HEK293 (cell line): ENCODE measurements at regions not wholly inside any gene's neighbourhood (a gene's known extent, or its start where the extent isn't known, plus 50 kb on each side); places are given as distances from the start of the nearest gene placed in this dataset.
"Not testable (repeated sequence)": the region's sequence is repeated elsewhere in the genome, so short reads cannot be mapped to it uniquely, and the experiment has no call there.

ENCODE experiments used
- CTCF ChIA-PET: fragments of 350-600 bp; formaldehyde crosslinking; extraction: SDS; loops from one replicate; lab custom pipeline; 2021; ENCODE audit warnings: antibody characterized with exemption; lab: Yijun Ruan, JAX
- POLR2A ChIA-PET: fragments of 300-600 bp; formaldehyde crosslinking; extraction: SDS; loops from one replicate; lab custom pipeline; 2020; ENCODE audit warnings: antibody characterized with exemption, inconsistent platforms; lab: Yijun Ruan, JAX
- H3K27ac ChIP-seq: fragments of 200-500 bp; sonication (Bioruptor generic); 2 replicates; pipeline ENCODE4 v1.5.1; 2014; ENCODE audit warnings: low read depth, low read length, control low read depth, inconsistent platforms; ENCODE audit errors: extremely low read depth
- H3K36me3 ChIP-seq, 2 experiments: fragments of 200-500 bp in 1 of 2; sonication (Bioruptor generic) in 1 of 2; 1 replicate in 1 of 2; 2 replicates in 1 of 2; pipeline ENCODE4 v1.5.1; 2014 to 2017; ENCODE audit warnings: inconsistent platforms in 2 of 2, low read length in 2 of 2; ENCODE audit not compliant: control insufficient read depth in 2 of 2, insufficient read depth in 1 of 2
- H3K4me1 ChIP-seq: fragments of 200-500 bp; sonication (Bioruptor generic); 2 replicates; pipeline ENCODE4 v1.5.1; 2014; ENCODE audit warnings: mild to moderate bottlenecking, low read length, inconsistent platforms; ENCODE audit not compliant: control insufficient read depth, insufficient read depth
- H3K4me3 ChIP-seq: 2 replicates; pipeline ENCODE4 v1.5.1; 2011; ENCODE audit warnings: low read depth, mild to moderate bottlenecking, control low read depth, low read length, moderate library complexity
- H3K9me3 ChIP-seq: fragments of 200-500 bp; sonication (Bioruptor generic); 2 replicates; pipeline ENCODE4 v1.5.1; 2014; ENCODE audit warnings: low read depth, low read length, inconsistent platforms; ENCODE audit not compliant: control insufficient read depth, insufficient read depth
- CTCF ChIP-seq: fragments of 450-650 bp; formaldehyde crosslinking; IDR thresholded peaks from 2 replicates; pipeline ENCODE4 v1.5.1; 2016; ENCODE audit warnings: missing biosample characterization, missing genetic modification characterization
- GFI1B ChIP-seq: fragments of 450-650 bp; formaldehyde crosslinking; IDR thresholded peaks from 2 replicates; pipeline ENCODE4 v1.5.1; 2016; ENCODE audit warnings: missing biosample characterization, missing genetic modification characterization
- GLI2 ChIP-seq: fragments of 450-650 bp; formaldehyde crosslinking; IDR thresholded peaks from 2 replicates; pipeline ENCODE4; 2017; ENCODE audit warnings: missing biosample characterization, missing genetic modification characterization, low read depth, borderline replicate concordance
- HOXD13 ChIP-seq: sonication (generic); formaldehyde crosslinking; IDR thresholded peaks from 2 replicates; pipeline ENCODE4 v1.8.0; 2022; ENCODE audit warnings: missing genetic modification reagents, borderline replicate concordance
- RBAK ChIP-seq: fragments of 450-650 bp; formaldehyde crosslinking; IDR thresholded peaks from 2 replicates; pipeline ENCODE4 v1.5.1; 2016; ENCODE audit warnings: missing biosample characterization, missing genetic modification characterization
- REPIN1 ChIP-seq: fragments of 450-650 bp; formaldehyde crosslinking; IDR thresholded peaks from 2 replicates; pipeline ENCODE4 v1.5.1; 2017; ENCODE audit warnings: missing biosample characterization, missing genetic modification characterization, low read depth
- TRIM28 ChIP-seq: IDR thresholded peaks from 2 replicates; pipeline ENCODE4 v1.6.1; 2011; ENCODE audit warnings: low read length, control low read depth, borderline replicate concordance
- ZBTB1 ChIP-seq: fragments of 450-650 bp; formaldehyde crosslinking; IDR thresholded peaks from 2 replicates; pipeline ENCODE4 v1.5.1; 2016; ENCODE audit warnings: missing biosample characterization, missing genetic modification characterization
- ZFP37 ChIP-seq: fragments of 450-650 bp; formaldehyde crosslinking; IDR thresholded peaks from 2 replicates; pipeline ENCODE4 v1.5.1; 2016; ENCODE audit warnings: missing biosample characterization, missing genetic modification characterization
- ZNF140 ChIP-seq: fragments of 450-650 bp; formaldehyde crosslinking; IDR thresholded peaks from 2 replicates; pipeline ENCODE4 v1.5.1; 2016; ENCODE audit warnings: missing biosample characterization, missing genetic modification characterization
- ZNF16 ChIP-seq: fragments of 450-650 bp; formaldehyde crosslinking; IDR thresholded peaks from 2 replicates; pipeline ENCODE4 v1.5.1; 2016; ENCODE audit warnings: low read depth, missing biosample characterization, missing genetic modification characterization
- ZNF23 ChIP-seq: fragments of 450-650 bp; formaldehyde crosslinking; IDR thresholded peaks from 2 replicates; pipeline ENCODE4 v1.5.1; 2016; ENCODE audit warnings: missing biosample characterization, missing genetic modification characterization, borderline replicate concordance
- ZNF280D ChIP-seq: fragments of 450-650 bp; formaldehyde crosslinking; IDR thresholded peaks from 2 replicates; pipeline ENCODE4 v1.5.1; 2016; ENCODE audit warnings: missing biosample characterization, missing genetic modification characterization
- ZNF335 ChIP-seq: fragments of 450-650 bp; formaldehyde crosslinking; conservative IDR thresholded peaks from 2 replicates; pipeline ENCODE4 v1.5.1; 2016; ENCODE audit warnings: missing biosample characterization, missing genetic modification characterization
- ZNF350 ChIP-seq: fragments of 450-650 bp; formaldehyde crosslinking; IDR thresholded peaks from 2 replicates; pipeline ENCODE4 v1.5.0; 2017; ENCODE audit warnings: missing biosample characterization, mild to moderate bottlenecking, missing genetic modification characterization
- ZNF362 ChIP-seq: fragments of 450-650 bp; formaldehyde crosslinking; IDR thresholded peaks from 2 replicates; pipeline ENCODE4 v1.5.1; 2016; ENCODE audit warnings: missing biosample characterization, missing genetic modification characterization
- ZNF37A ChIP-seq: fragments of 450-650 bp; IDR thresholded peaks from 2 replicates; pipeline ENCODE4 v1.5.1; 2018; ENCODE audit warnings: missing biosample characterization, missing genetic modification characterization
- ZNF398 ChIP-seq: fragments of 450-650 bp; formaldehyde crosslinking; IDR thresholded peaks from 2 replicates; pipeline ENCODE4 v1.5.1; 2017; ENCODE audit warnings: missing biosample characterization, missing genetic modification characterization
- ZNF501 ChIP-seq: fragments of 450-650 bp; formaldehyde crosslinking; IDR thresholded peaks from 2 replicates; pipeline ENCODE4 v1.5.1; 2016; ENCODE audit warnings: missing biosample characterization, missing genetic modification characterization
- ZNF555 ChIP-seq: fragments of 450-650 bp; formaldehyde crosslinking; conservative IDR thresholded peaks from 2 replicates; pipeline ENCODE4 v1.5.1; 2017; ENCODE audit warnings: missing biosample characterization, mild to moderate bottlenecking, missing genetic modification characterization, inconsistent platforms
- ZNF600 ChIP-seq: fragments of 450-650 bp; formaldehyde crosslinking; IDR thresholded peaks from 2 replicates; pipeline ENCODE4 v1.5.1; 2016; ENCODE audit warnings: missing biosample characterization, missing genetic modification characterization
- ZNF692 ChIP-seq: fragments of 450-650 bp; formaldehyde crosslinking; IDR thresholded peaks from 2 replicates; pipeline ENCODE4 v1.5.1; 2016; ENCODE audit warnings: missing biosample characterization, missing genetic modification characterization

- TF ChIP-seq ZFP37 (tag by site-specific recombination) (no peak), REPIN1 (tag by site-specific recombination) (no peak), ZNF140 (no peak)
- TF ChIP-seq, all 188 proteins: peak for 0
Observed at GRCh38 chr2:228913176-228913575, 357.9 kb downstream of the PID1 start (continued).

DNA sequence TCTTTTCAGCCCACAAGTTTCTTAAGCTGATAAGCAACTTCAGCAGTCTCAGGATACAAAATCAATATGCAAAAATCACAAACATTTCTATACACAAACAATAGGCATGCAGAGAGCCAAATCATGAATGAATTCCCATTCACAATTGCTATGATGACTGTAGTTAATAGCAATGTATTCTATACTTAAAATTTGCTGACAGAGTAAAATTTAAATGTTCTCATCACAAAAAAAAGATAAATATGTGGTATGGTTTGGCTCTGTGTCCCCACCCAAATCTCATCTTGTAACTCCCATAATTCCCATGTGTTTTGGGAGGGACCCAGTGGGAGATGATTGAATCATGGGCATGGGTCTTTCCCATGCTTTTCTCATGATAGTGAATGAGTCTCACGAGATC lies 360.2 kb downstream of the PID1 start:
- CTCF ChIA-PET, POLR2A ChIA-PET, H3K4me1 ChIP-seq, H3K4me3 ChIP-seq, H3K9me3 ChIP-seq, H3K36me3 ChIP-seq, H3K27ac ChIP-seq: not testable (repeated sequence)

GRCh38 chr2:228902176-228902575 lies 368.9 kb downstream of the PID1 start:
- Histone ChIP-seq H3K36me3 (no peaks in the 10 kb centered on the region), H3K4me1 (no peaks in the 10 kb centered on the region), H3K4me3 (no peak overlapping the region), H3K27ac (no peak overlapping the region), H3K9me3 (no peaks in the 10 kb centered on the region)
- CTCF ChIA-PET, result no interaction called here
- POLR2A ChIA-PET, result no interaction called here
- TF ChIP-seq ZNF37A (tag by site-specific recombination) (no peak), ZNF280D (tag by site-specific recombination) (no peak), ZNF335 (no peak), GFI1B (tag by site-specific recombination) (no peak), ZNF398 (no peak), ZBTB1 (tag by site-specific recombination) (no peak), ZNF362 (no peak), ZNF555 (tag by site-specific recombination) (no peak), ZNF600 (no peak), ZNF350 (no peak), REPIN1 (tag by site-specific recombination) (no peak), GLI2 (no peak), HOXD13 (CRISPR knock-in tag) (no peak), ZNF16 (tag by site-specific recombination) (no peak), ZNF692 (tag by site-specific recombination) (no peak), ZNF23 (tag by site-specific recombination) (no peak), CTCF (tag by site-specific recombination) (no peak), TRIM28 (no peak), RBAK (no peak), ZNF501 (tag by site-specific recombination) (no peak)
- TF ChIP-seq, all 188 proteins: peak for 0
